ENCODE measurements at regions not wholly inside any gene's neighbourhood (a gene's known extent, or its start where the extent isn't known, plus 50 kb on each side); places are given as distances from the start of the nearest gene placed in this dataset.

GRCh38 chr14:87615047-87615446 lies 377.9 kb downstream of the GALC start:
- TF ChIP-seq CTCF (IDR thresholded peaks at IDR 0.05; ENCODE audit: borderline replicate concordance, extremely low read depth, low read length, poor library complexity, severe bottlenecking), result no peak
- no peak for TF ChIP-seq EZH2 (IDR thresholded peaks at IDR 0.05; ENCODE audit: borderline replicate concordance, low read depth, low read length, severe bottlenecking)
